ENCODE measurements at regions not wholly inside any gene's neighbourhood (a gene's known extent, or its start where the extent isn't known, plus 50 kb on each side); places are given as distances from the start of the nearest gene placed in this dataset.

- TF ChIP-seq FOXM1 (IDR thresholded peaks at IDR 0.05; ENCODE audit: borderline replicate concordance) (no peak), LEF1 (IDR thresholded peaks at IDR 0.05; ENCODE audit: borderline replicate concordance) (no peak), HDGF (IDR thresholded peaks at IDR 0.05; ENCODE audit: borderline replicate concordance) (no peak), TARDBP (IDR thresholded peaks at IDR 0.05) (no peak), SP1 (IDR thresholded peaks at IDR 0.05) (no peak), FOXA1 (IDR thresholded peaks at IDR 0.05) (no peak), FOXK2 (IDR thresholded peaks at IDR 0.05) (no peak), SUZ12 (IDR thresholded peaks at IDR 0.05) (no peak), L3MBTL2 (conservative IDR thresholded peaks at IDR 0.05) (no peak), ZNF384 (IDR thresholded peaks at IDR 0.05) (no peak), BHLHE40 (IDR thresholded peaks at IDR 0.05; ENCODE audit: borderline replicate concordance) (no peak), CTBP1 (IDR thresholded peaks at IDR 0.05; ENCODE audit: borderline replicate concordance) (no peak)
- TF ChIP-seq, protein P1, sequence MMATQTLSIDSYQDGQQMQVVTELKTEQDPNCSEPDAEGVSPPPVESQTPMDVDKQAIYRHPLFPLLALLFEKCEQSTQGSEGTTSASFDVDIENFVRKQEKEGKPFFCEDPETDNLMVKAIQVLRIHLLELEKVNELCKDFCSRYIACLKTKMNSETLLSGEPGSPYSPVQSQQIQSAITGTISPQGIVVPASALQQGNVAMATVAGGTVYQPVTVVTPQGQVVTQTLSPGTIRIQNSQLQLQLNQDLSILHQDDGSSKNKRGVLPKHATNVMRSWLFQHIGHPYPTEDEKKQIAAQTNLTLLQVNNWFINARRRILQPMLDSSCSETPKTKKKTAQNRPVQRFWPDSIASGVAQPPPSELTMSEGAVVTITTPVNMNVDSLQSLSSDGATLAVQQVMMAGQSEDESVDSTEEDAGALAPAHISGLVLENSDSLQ (IDR thresholded peaks at IDR 0.05) = no peak
Observed at GRCh38 chr11:36874291-36874690, 276.3 kb upstream of the RAG2 start.
